ENCODE measurements at regions not wholly inside any gene's neighbourhood (a gene's known extent, or its start where the extent isn't known, plus 50 kb on each side); places are given as distances from the start of the nearest gene placed in this dataset.
"Not testable (repeated sequence)": the region's sequence is repeated elsewhere in the genome, so short reads cannot be mapped to it uniquely, and the experiment has no call there.

- no peak for DNase-seq (ENCODE audit: low read depth)
Observed at GRCh38 chr2:14079576-14079975, 552.9 kb upstream of the LRATD1 start.

DNA sequence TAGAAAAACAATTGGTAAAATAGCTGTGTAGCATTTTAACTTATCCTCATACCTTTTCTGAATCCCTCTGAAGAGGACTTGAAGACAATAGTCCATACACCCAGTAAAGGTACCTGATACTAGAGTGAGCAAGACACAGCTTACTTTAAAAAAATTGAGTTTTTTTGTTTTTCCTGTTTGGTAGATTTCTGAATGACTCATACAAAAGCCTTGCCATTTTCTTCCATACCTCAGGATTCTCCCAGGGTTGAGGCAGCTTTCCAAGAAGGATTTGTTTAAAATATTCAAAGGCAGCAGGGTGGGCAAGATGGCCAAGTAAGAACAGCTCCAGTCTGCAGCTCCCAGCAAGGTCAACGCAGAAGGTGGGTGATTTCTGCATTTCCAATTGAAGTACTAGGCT lies 551.0 kb upstream of the LRATD1 start:
- DNase-seq (ENCODE audit: low read depth) = no peak

- DNase-seq (ENCODE audit: low read depth) = no peak
Observed at GRCh38 chr2:14082640-14083039, 549.9 kb upstream of the LRATD1 start.

DNA sequence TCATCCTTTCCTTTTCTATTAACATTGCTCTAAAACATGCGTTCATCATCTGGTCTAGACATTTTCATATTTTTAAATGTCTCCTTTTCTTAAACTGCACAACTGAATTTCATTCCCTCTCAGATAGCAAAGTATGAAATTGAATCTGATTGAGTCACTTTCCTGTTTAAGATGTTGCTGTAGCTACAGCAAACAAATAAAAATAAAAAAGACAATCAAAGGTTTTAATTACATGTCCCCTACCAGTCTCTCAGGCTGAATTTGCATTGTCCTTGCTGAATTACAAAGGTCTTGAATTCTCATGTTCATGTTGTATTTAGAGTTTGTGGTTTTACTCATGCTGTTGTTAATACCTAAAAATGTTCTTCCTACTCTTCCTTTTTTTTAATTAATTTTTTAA lies 537.9 kb upstream of the LRATD1 start:
- DNase-seq (ENCODE audit: low read depth) = no peak

DNA sequence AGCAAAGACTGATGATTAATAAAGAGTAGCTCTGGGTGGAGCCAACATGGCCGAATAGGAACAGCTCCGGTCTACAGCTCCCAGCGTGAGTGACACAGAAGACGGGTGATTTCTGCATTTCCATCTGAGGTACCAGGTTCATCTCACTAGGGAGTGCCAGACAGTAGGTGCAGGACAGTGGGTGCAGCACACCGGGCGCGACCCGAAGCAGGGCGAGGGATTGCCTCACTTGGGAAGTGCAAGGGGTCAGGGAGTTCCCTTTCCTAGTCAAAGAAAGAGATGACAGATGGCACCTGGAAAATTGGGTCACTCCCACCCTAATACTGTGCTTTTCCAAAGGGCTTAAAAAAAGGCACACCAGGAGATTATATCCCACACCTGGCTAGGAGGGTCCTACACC lies 533.4 kb upstream of the LRATD1 start:
- not testable (repeated sequence) for DNase-seq (ENCODE audit: low read depth)

DNA sequence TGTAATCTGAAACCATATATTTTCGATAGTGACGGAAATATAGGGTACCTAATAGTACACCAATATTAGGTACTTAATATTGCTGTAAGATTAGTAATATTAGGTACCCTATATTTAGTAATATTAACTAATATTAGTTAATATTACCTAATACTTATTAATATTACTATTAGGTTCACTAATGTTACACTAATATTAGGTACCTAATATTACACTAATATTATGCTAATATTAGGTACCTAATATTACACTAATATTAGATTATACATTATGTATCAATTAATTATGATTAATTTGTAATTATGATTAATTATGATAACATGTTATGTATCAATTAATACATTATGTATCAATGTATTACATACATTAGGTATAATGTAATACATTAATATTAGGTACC lies 518.2 kb upstream of the LRATD1 start:
- DNase-seq (ENCODE audit: low read depth) = no peak

DNA sequence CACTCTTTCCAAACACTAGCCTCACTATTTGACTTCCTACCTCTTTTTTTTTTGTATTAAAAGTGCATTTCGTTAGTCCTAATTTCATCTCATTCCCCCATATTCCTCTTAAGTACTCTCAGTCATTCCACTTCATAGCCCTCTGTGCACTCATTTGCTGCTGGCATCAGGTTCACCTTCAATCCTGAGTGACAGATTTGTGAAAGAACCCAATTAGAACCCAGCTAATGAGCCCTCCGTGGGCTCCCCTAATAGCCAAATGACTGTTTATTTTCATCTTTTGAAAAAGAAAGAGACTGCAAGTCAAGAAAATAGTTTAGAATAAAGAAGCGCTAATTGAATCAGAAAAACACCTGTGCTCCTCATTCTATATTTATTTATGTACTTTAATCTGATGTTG lies 512.1 kb upstream of the LRATD1 start:
- DNase-seq (ENCODE audit: low read depth) = no peak

GRCh38 chr2:14123436-14124103 lies 508.9 kb upstream of the LRATD1 start:
- no peak for DNase-seq (ENCODE audit: low read depth)

DNA sequence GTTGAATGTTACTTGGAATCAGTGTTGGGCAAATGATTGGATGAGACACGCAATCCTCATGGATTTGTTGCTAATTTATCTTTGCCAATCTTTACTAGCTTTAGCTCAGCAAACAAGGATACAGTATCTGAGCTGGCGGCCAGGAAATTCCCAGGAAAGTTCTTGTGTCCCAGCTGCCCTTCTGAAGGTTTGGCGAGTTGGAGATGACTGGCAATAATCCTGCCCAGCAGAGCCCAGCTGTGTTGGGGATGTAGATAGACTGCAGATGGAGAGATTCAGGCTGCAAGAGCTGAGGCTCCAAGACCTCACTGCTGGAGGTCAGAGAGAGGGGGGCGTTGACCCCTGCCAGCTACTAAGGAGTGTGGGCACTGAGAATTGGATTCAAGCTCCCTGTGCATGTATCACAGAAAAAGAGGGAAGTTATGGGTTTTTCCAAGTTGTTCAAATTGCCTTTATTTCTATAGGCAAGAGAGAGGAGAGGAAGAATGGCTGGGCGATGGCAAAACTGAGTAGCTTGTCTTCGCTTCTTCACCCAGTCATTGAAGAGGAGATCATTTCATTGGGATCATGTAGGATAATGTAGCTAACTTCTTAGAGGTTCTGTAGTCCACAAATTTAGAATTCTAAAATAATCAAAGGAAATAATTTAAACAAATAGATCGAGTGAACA lies 506.8 kb upstream of the LRATD1 start:
- DNase-seq (ENCODE audit: low read depth) = no peak

GRCh38 chr2:14126846-14127245 lies 505.7 kb upstream of the LRATD1 start:
- DNase-seq (ENCODE audit: low read depth) = no peak

GRCh38 chr2:14127765-14128164 lies 504.8 kb upstream of the LRATD1 start:
- no peak for DNase-seq (ENCODE audit: low read depth)

- no peak for DNase-seq (ENCODE audit: low read depth)
Observed at GRCh38 chr2:14132386-14132785, 500.1 kb upstream of the LRATD1 start.

DNA sequence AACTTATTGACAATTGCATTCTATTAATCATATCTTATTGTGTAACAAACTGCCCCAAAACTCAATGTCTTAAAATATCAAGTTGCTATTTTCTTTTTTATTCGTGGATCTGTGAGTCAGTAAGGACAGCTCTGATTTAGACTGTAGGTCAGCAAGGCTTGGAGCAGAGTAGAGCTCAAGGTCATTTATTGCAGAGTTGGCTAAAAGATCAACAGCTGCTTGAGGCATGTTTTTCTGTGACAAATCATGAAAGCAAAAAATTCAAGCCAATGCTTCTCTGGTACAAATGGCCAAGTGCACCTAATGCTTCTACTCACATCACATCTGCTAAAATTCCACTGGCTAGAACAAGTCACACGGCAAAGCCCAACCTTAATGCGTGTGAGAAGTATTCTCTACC lies 497.7 kb upstream of the LRATD1 start:
- DNase-seq (ENCODE audit: low read depth) = no peak

- DNase-seq (ENCODE audit: low read depth) = no peak
Observed at GRCh38 chr2:14136030-14136429, 496.5 kb upstream of the LRATD1 start.

- DNase-seq (ENCODE audit: low read depth) = no peak
Observed at GRCh38 chr2:14137643-14138042, 494.9 kb upstream of the LRATD1 start.

- no peak for DNase-seq (ENCODE audit: low read depth)
Observed at GRCh38 chr2:14140009-14140550, 492.4 kb upstream of the LRATD1 start.

DNA sequence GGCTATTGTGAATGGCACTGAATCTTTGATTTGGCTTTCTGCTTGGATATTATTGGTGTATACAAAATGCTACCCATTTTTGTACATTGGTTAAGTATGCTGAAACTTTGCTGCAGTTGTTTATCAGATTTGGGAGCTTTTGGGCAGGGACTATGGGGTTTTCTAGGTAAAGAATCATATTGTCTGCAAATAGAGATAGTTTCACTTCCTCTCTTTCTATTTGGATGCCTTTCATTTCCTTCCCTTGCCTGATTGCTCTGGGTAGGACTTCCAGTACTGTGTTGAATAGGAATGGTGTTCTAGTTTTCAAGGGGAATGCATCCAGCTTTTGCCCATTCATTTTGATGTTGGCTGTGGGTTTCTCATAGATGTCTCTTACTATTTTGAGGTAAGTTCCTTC lies 489.1 kb upstream of the LRATD1 start:
- DNase-seq (ENCODE audit: low read depth) = no peak

- no peak for DNase-seq (ENCODE audit: low read depth)
Observed at GRCh38 chr2:14148216-14148615, 484.3 kb upstream of the LRATD1 start.

GRCh38 chr2:14157816-14158215 lies 474.7 kb upstream of the LRATD1 start:
- no peak for DNase-seq (ENCODE audit: low read depth)

GRCh38 chr2:14180333-14180732 lies 452.2 kb upstream of the LRATD1 start:
- no peak for DNase-seq (ENCODE audit: low read depth)

DNA sequence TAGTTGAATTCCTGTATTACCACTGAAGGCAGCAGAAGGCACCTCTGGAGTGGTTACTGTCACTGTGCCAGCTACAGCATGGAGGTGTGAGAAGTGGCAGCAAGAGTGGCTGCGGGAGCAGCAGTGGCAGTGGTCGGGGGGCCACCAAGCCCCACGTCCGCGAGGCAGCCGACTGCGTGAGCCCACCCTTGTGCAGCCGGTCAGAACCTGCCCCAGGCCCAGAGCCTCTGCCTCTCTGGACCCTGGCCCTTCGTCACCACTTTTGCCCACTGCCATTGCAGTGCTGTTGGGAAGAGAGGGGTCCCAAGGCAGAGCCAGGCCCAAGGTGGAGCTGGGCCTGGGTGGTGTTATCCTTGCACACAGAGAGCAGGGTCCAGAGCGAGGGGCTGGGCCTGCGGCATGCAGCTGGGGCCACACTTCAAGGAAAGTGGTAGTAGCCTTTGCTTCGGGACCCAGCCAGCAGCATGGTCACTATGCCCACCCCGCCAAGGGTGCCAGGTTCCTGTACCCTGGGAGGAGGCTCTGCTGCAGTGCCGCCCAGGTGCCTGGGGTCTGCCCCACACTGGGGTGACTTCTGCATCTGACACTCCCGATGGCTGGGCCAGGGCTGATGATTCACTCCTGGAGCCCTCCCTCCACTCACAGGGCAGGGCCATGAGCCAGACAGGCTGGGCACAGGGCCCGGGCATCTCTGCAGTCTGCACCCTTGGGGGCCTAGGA lies 450.1 kb upstream of the LRATD1 start:
- no peak for DNase-seq (ENCODE audit: low read depth)

DNA sequence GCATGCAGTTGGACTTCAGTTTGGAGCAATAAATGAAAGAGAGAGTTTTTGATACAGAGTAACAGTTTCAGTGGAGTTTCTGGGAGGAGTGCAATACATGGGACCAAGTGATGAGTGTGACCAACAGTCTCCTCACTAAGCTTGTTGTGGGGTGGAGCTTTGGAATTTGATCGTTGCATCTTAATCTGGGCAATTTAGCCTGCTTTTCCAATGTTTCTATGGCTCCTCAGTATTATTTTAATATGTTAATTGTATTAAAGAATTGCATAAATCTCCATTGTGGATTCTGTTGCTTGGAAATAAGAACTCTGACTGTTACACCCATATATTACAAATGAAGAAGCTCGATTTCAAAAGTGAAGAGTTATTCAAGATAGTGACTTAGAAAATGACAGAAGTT lies 446.6 kb upstream of the LRATD1 start:
- no peak for DNase-seq (ENCODE audit: low read depth)

- no peak for DNase-seq (ENCODE audit: low read depth)
Observed at GRCh38 chr2:14188446-14188845, 444.1 kb upstream of the LRATD1 start.
